ENCODE measurements at regions not wholly inside any gene's neighbourhood (a gene's known extent, or its start where the extent isn't known, plus 50 kb on each side); places are given as distances from the start of the nearest gene placed in this dataset.

DNA sequence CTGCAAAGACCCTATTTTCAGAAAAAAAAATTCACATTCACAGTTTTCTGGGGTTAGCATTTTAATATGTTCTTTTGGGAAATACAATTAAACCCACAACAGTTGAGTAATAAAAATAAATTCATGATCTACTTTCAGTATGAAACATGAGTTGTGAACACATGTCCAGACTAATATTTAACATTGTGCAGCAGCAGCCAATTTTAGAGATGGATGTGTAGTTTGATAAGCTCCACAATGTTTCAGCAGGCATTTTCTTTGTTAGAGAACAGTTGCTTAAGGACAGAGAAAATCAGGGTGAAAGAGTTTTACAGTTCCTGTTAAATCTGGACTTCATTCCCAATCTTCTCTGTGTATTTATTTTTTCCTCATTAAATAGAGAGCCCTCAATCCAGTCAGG is 519.5 kb downstream of the PIK3C3 start (continued):
- no peak for TF ChIP-seq ZC3H11A (IDR thresholded peaks at IDR 0.05)
- no peak for TF ChIP-seq JUN (IDR thresholded peaks at IDR 0.05)

DNA sequence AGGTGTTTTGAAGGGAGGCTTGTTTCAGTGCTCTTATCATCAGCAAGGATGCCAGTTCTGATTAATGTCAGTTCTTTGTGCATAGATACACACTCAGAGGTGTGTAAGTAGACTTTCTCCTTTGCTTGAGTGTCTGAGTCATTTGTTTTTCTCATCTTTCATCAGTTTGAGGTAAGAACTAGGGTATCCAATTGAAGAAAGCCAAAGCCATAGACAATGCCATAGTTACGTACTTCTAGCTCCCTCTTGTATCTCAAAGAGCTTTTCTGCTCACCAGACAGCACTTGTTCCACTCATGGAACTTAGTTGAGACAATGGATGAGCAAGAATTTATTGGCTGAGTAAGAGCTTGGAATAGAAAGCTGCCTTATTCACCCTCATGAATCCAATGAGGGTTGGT is 520.1 kb downstream of the PIK3C3 start:
- no peaks in the 10 kb centered on the region for H3K4me1 ChIP-seq
- POLR2A ChIA-PET, result no interaction called here
- TF ChIP-seq JUN (IDR thresholded peaks at IDR 0.05), result no peak
- TF ChIP-seq FOSL2 (IDR thresholded peaks at IDR 0.05), result no peak
- TF ChIP-seq FOSL2 (CRISPR knock-in tag; IDR thresholded peaks at IDR 0.05), result no peak
- TF ChIP-seq ZNF302 (CRISPR knock-in tag; IDR thresholded peaks at IDR 0.05), result no peak
- TF ChIP-seq CHD4 (IDR thresholded peaks at IDR 0.05; ENCODE audit: borderline replicate concordance), result no peak
- TF ChIP-seq POLR2AphosphoS2 (conservative IDR thresholded peaks at IDR 0.05; ENCODE audit: low read length), result no peak
- no peak for TF ChIP-seq NFE2L2 (conservative IDR thresholded peaks at IDR 0.05; ENCODE audit: low read length)
- no peak for TF ChIP-seq KDM1A (IDR thresholded peaks at IDR 0.05; ENCODE audit: low read depth)
- no peak for TF ChIP-seq HEYL (CRISPR knock-in tag; IDR thresholded peaks at IDR 0.05)
- no peak for TF ChIP-seq ESRRA (IDR thresholded peaks at IDR 0.05; ENCODE audit: borderline replicate concordance, low read length)
- no peak for TF ChIP-seq CBX8 (IDR thresholded peaks at IDR 0.05)
- no peak for TF ChIP-seq SMC3 (IDR thresholded peaks at IDR 0.05)
- no peak for TF ChIP-seq HOXB13 (CRISPR knock-in tag; IDR thresholded peaks at IDR 0.05; ENCODE audit: low read depth)
- TF ChIP-seq PBX3 (IDR thresholded peaks at IDR 0.05), result no peak
- TF ChIP-seq RARB (CRISPR knock-in tag; IDR thresholded peaks at IDR 0.05), result no peak
- no peak for TF ChIP-seq RFX5 (IDR thresholded peaks at IDR 0.05)
- no peak for TF ChIP-seq E2F6 (IDR thresholded peaks at IDR 0.05; ENCODE audit: borderline replicate concordance, low read depth)
- TF ChIP-seq ZSCAN20 (CRISPR knock-in tag; IDR thresholded peaks at IDR 0.05), result no peak
- 0% methylated on average over 1 of the region's 1 CpG for WGBS (ENCODE audit: missing lambda C conversion rate)
- H3K4me3 ChIP-seq, result no peak overlapping the region
- no peak overlapping the region for H3K4me2 ChIP-seq
- ATAC-seq, result no peak
- no peaks in the 10 kb centered on the region for H3K9me3 ChIP-seq
- no peak for DNase-seq (ENCODE audit: low read depth in 1 of 2, low spot score in 1 of 2)
- FAIRE-seq, result no peak
- CTCF ChIA-PET, result no interaction called here
- H3K27ac ChIP-seq, result no peak overlapping the region

GRCh38 chr18:42477267-42477666 is 522.2 kb downstream of the PIK3C3 start:
- Histone ChIP-seq H3K27ac (no peak overlapping the region), H3K4me1 (no peaks in the 10 kb centered on the region), H3K9me3 (no peaks in the 10 kb centered on the region), H3K4me2 (no peak overlapping the region), H3K4me3 (no peak overlapping the region)
- POLR2A ChIA-PET, result no interaction called here
- no peak for DNase-seq (ENCODE audit: low read depth in 1 of 2, low spot score in 1 of 2)
- CTCF ChIA-PET, result no interaction called here
- FAIRE-seq, result no peak
- no peak for TF ChIP-seq MYC (IDR thresholded peaks at IDR 0.05; ENCODE audit: borderline replicate concordance, low read length)
- TF ChIP-seq CHD2 (IDR thresholded peaks at IDR 0.05; ENCODE audit: low read length, partially characterized antibody), result no peak
- TF ChIP-seq RCOR1 (IDR thresholded peaks at IDR 0.05; ENCODE audit: low read depth, low read length), result no peak
- TF ChIP-seq PBX3 (IDR thresholded peaks at IDR 0.05), result no peak
- TF ChIP-seq MAFK (IDR thresholded peaks at IDR 0.05; ENCODE audit: partially characterized antibody), result no peak
- TF ChIP-seq SMC3 (IDR thresholded peaks at IDR 0.05), result no peak
- no peak for TF ChIP-seq FOSL2 (IDR thresholded peaks at IDR 0.05)
- TF ChIP-seq FOSL2 (CRISPR knock-in tag; IDR thresholded peaks at IDR 0.05), result no peak
- ATAC-seq, result no peak

DNA sequence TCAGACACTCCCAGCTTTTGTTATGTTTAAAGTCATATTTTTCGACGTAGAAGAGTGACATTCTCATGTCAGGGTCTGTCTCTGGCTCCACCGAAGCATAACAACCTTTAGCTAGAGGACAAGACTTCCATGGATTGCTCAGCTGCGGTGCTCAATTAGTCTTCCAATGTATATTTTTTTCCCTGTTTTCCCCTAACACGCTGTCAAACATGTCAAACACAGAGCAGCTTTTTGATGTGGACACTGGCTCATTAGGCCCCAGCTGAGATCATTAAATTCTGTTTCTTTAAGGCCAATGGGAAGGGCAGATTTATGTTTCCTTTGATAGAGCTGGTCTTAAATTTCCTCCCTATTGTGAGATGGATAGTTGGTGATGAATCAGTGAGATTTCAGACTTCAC is 525.4 kb downstream of the PIK3C3 start:
- no peaks in the 10 kb centered on the region for H3K9me3 ChIP-seq
- H3K4me2 ChIP-seq, result no peak overlapping the region
- no peak for FAIRE-seq
- CTCF ChIA-PET, result no interaction called here
- no peaks in the 10 kb centered on the region for H3K4me1 ChIP-seq
- 8% methylated on average over 5 of the region's 5 CpGs for WGBS (ENCODE audit: missing lambda C conversion rate)
- POLR2A ChIA-PET, result no interaction called here
- no peak for DNase-seq (ENCODE audit: low read depth in 1 of 2, low spot score in 1 of 2)
- H3K27ac ChIP-seq, result no peak overlapping the region
- H3K4me3 ChIP-seq, result no peak overlapping the region
- no peak for ATAC-seq
- TF ChIP-seq POLR2A (IDR thresholded peaks at IDR 0.05; ENCODE audit: low read length) (no peak), HDAC2 (IDR thresholded peaks at IDR 0.05) (no peak), TFCP2L1 (CRISPR knock-in tag; IDR thresholded peaks at IDR 0.05) (no peak), EP300 (IDR thresholded peaks at IDR 0.05) (no peak), SMC3 (IDR thresholded peaks at IDR 0.05) (no peak), NR3C1 (IDR thresholded peaks at IDR 0.05) (no peak), ZNF302 (CRISPR knock-in tag; IDR thresholded peaks at IDR 0.05) (no peak), ZFP36 (IDR thresholded peaks at IDR 0.05; ENCODE audit: borderline replicate concordance, partially characterized antibody) (no peak), ZSCAN20 (CRISPR knock-in tag; IDR thresholded peaks at IDR 0.05) (no peak), PBX3 (IDR thresholded peaks at IDR 0.05) (no peak), BCL3 (IDR thresholded peaks at IDR 0.05) (no peak)
- TF ChIP-seq, protein P1, sequence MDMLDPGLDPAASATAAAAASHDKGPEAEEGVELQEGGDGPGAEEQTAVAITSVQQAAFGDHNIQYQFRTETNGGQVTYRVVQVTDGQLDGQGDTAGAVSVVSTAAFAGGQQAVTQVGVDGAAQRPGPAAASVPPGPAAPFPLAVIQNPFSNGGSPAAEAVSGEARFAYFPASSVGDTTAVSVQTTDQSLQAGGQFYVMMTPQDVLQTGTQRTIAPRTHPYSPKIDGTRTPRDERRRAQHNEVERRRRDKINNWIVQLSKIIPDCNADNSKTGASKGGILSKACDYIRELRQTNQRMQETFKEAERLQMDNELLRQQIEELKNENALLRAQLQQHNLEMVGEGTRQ (IDR thresholded peaks at IDR 0.05), result no peak
